ENCODE measurements at regions not wholly inside any gene's neighbourhood (a gene's known extent, or its start where the extent isn't known, plus 50 kb on each side); places are given as distances from the start of the nearest gene placed in this dataset.
A peak's percentile ranks its signal among the peaks of the same experiment; 100 is the strongest.

DNA sequence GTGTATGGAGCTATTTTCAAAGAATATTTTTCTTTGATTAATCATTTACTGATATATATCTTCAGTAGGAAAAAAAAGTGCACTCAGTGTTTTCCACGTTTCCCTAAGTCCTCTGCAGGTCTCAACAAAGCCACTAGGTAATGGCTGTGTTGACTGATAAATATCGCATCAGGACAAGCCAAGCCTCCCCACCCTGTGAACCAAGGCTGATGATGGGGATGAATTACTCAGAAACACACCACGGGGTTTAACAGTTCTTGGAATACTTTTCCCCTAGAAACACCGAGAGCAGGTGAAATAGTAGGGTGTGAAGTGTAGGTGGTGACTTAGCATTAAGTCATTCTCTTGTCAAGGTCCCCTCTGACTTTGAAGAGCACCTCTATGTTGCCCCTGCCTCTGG lies 423.5 kb upstream of the IGFBP3 start:
- Histone ChIP-seq H3K27ac (ENCODE audit: insufficient read depth, low read length) (no peak overlapping the region), H2AFZ (replicated peaks; ENCODE audit: low read length, poor library complexity) (no peak overlapping the region), H3K18ac (ENCODE audit: low read depth, low read length) (no peak overlapping the region), H4K91ac (ENCODE audit: insufficient read depth, low read depth, low read length) (peak overlapping the region; percentile 0; the same call in 1 of the 2 replicates), H3K79me1 (ENCODE audit: low read depth in 1 of 2, low read length in 2 of 2) (no peaks in the 10 kb centered on the region), H2AK5ac (ENCODE audit: low read depth, low read length) (no peak overlapping the region), H2BK5ac (ENCODE audit: low read depth, low read length, poor library complexity, severe bottlenecking) (no peak overlapping the region), H3K9ac (ENCODE audit: low read depth, low read length) (no peak overlapping the region), H3K9me1 (ENCODE audit: insufficient read depth, low read length) (no peaks in the 10 kb centered on the region), H4K20me1 (ENCODE audit: insufficient read depth, low read length) (no peaks in the 10 kb centered on the region), H4K8ac (ENCODE audit: low read depth in 2 of 2, low read length in 2 of 2) (no peak overlapping the region), H2BK15ac (ENCODE audit: low read depth, low read length) (no peak overlapping the region), H4K5ac (ENCODE audit: low read depth, low read length) (peak overlapping the region; percentile 43; the same call in 1 of the 2 replicates), H3K4ac (ENCODE audit: low read depth, low read length) (no peak overlapping the region), H3K9me3 (ENCODE audit: control insufficient read depth, insufficient read depth, low read length) (no peaks in the 10 kb centered on the region), H2BK120ac (ENCODE audit: low read depth, low read length) (no peak overlapping the region), H2AK9ac (replicated peaks; ENCODE audit: low read depth, low read length, poor library complexity) (no peak overlapping the region), H3K36me3 (ENCODE audit: control insufficient read depth, insufficient read depth, low read length) (no peaks in the 10 kb centered on the region), H3K14ac (replicated peaks; ENCODE audit: low read depth, low read length) (no peak overlapping the region), H3K4me3 (ENCODE audit: insufficient read depth, low read depth, low read length) (no peak overlapping the region), H3K4me2 (ENCODE audit: low read depth, low read length) (no peak overlapping the region), H3K23ac (ENCODE audit: low read depth, low read length) (no peak overlapping the region), H3K27me3 (ENCODE audit: control insufficient read depth, insufficient read depth, low read length) (no peaks in the 10 kb centered on the region), H3K56ac (ENCODE audit: extremely low read depth, insufficient read depth, low read length) (no peak overlapping the region), H2BK20ac (ENCODE audit: low read depth, low read length) (no peak overlapping the region; the same call in 1 of the 2 replicates), H3K4me1 (ENCODE audit: control insufficient read depth, insufficient read depth, low read length) (no peaks in the 10 kb centered on the region; the same call in 1 of the 2 replicates)
- ATAC-seq (ENCODE audit: low read depth) = no peak
- dilution Hi-C loops (cut with HindIII; ENCODE audit: low sequenced_read_pairs, unreplicated experiment) (no loop called here), in situ Hi-C loops (cut with MboI; ENCODE audit: low sequenced_read_pairs) (no loop called here), intact Hi-C loops (cut with micrococcal nuclease) (no loop called here)
- POLR2A ChIA-PET (ENCODE audit: unreplicated experiment) = no interaction called here
- CTCF ChIA-PET = interaction anchor here (1.2 kb wide), 1 partner anchor 422 kb away, joined by 6 read pairs; no protein-coding TSS in a partner anchor
- no CpG with 5 or more reads among the region's 4 CpGs for WGBS, 2 experiments (ENCODE audit: extremely low coverage in 2 of 2, insufficient read length in 1 of 2)
- no TSS peak for BruUV-seq (replicated peaks)
- TF ChIP-seq RFX5 (IDR thresholded peaks at IDR 0.05; ENCODE audit: low read depth, low read length) (no peak), BHLHE40 (IDR thresholded peaks at IDR 0.05; ENCODE audit: low read depth, low read length) (no peak), POLR2A (IDR thresholded peaks at IDR 0.05; ENCODE audit: low read depth, low read length) (no peak), RCOR1 (IDR thresholded peaks at IDR 0.05; ENCODE audit: insufficient replicate concordance, low read length) (no peak)
- DNase-seq = no peak

Data from IMR-90 (cell line).